GM11168 (cell line): ENCODE measurements at regions not wholly inside any gene's neighbourhood (a gene's known extent, or its start where the extent isn't known, plus 50 kb on each side); places are given as distances from the start of the nearest gene placed in this dataset.

Experiments
- in situ Hi-C: fragments of 300-500 bp; cut with MboI; formaldehyde crosslinking; loops from one replicate; pipeline ENCODE4 v1.12.0; 2022; ENCODE audit warnings: low sequenced_read_pairs; ENCODE audit not compliant: unreplicated experiment

DNA sequence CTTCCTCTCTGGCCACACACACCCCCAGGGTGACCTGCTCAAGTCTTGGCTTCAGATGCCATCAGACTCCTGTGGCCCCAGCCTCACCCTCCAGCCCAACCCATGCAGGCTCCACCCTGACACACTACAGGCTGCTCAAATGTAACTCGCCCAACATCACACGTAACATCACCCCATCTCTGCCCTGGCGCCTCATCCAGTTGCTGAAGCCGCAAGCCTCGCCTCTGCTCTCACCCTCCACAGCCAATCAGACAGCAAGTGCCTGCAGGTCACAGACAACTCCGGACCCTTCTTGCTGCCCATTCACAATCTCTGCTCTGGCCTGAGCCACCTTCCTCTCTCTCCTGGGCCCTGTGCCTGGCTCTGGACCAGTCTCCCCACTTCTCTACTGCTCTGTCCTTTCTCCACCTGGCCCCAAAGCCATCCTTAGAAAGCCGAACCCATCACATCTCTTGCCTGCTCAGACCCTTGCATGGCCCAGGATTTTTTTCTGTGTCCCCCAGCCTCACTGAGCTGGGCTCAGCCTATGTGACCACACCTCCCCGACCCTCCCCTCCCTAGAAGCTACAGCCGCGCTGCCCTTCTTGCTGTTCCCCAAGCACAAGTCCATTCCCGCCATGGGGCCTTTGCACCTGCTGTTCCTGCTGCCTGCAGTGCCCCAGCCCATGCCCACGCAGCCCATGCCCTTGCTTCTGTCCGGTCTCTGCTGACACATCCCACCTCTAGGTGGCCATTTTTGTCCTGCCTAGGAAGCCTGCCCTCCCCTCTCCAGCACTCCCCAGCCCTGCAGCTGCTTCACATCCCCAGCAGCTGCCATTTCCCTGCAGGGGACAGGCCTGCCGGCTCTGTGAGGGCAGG lies 333.9 kb downstream of the CTTN start:
- in situ Hi-C loops, result no loop called here

DNA sequence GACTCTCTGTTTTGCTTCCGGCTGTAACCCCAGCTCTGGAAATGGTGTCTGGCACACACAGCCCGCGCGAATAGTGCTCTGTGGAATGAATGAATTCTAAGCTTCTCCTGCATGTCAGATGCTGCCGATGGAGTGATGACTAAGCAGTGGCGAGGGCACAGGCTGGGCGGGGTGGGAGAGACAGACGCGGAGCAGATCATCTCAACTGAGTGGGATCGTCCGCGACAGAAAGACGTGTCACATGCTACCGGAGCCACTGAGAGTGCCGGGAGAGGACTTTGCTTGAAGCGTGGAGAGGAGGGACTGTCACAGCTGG lies 334.5 kb downstream of the CTTN start:
- in situ Hi-C loops, result no loop called here

DNA sequence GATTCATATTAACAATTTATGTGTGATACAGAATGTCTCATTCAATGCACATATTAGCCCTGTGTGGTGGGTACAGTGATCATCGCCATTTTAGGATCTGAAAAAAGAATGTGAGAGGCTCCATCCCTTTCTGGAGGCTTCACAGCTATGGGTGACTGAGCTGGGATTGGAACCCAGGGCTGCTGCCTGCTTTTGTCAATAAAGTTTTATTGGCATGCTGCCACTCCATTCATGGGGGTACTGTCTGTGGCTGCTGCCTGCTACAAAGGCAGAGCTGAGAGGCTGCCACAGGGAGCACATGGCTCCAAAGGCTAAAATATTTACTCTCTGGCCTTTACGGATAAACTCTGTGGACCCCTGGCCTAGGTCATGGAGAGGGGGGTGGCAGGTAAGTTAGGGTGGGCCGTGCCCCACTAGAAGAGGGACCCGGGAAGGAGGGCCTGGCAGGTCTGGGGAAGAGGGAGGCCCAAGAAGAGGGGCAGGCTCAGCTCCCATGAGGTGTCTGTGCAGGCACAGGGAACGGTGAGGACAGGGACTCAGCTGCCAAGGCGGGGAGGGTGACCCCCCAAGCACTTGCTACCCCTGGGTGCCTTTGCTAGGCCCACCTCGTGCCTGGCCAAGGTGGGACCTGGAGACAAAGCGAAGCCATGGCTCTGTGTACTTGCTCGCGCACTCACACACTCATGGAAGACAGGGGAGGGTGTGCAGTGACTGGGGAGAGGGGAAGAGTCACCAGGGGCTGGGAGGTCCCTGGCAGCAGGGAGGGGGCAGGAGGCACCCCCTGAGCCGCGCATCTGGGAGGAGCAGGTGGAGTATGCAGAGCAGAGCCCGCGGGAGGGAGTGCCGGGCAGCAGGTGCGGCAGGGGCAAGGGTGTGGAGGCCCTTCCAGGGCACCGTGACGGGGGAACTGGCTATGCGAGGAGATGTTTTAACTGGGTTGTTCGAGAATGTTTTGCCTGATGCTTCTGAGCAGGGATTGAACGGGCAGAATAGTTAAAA lies 335.3 kb downstream of the CTTN start:
- in situ Hi-C loops, result no loop called here

DNA sequence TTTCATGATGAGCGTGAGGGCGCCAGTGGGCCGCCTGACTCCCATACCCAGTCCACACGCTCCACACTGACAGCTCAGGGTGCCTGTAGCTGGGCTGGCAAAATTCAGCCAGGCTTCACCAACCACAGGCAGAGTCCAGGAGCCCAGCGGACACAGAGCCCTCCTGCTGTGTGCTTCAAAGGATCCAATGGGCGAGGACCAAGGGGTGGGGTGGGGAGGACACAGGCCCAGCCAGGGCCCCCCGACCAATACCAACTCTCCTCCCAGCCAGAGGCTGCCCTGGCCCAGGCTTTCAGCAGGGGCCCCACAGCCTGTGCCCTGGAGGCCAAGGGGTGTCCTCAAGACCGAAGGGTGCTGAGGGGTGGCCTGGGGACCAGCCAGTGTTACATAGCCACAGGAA lies 336.1 kb downstream of the CTTN start:
- in situ Hi-C loops, result no loop called here

DNA sequence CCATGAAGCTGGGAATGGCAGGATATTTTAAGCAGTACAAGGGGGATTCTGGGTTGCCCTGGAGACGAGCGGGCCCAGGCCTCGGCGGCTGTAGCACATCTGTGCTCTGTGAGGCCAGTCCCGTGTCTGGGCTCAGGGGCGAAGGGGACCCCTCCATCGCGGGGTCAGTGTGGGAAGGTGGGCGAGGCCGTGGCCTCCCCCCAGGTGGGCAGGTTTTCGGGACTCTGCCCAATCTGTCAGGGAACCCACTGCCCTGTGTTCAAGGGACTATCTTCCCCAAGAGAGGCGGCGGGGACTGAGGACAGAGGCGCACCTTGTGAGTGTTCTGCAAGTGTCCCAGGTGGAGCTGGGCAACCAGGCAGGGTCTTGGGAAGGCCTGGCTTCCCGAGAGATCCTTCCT lies 336.6 kb downstream of the CTTN start:
- in situ Hi-C loops, result no loop called here

DNA sequence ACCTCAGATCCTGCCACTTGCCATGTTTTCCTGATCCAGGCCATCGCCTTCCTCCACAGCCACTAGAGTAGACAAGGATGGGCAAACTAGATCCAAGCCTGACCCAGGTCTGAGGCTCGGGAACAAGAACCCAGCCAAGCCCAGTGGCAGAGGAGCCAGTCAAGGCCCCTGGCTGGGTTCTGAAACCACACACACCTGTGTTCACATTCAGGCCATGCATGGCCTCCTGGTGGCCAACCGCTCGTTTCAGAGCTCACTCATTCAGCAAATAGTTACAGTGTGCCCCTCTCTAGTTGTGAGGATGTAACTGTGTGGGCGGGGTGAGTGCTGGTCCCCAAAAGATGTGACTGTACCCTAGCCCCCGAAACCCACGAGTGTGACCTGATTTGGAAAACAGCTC lies 337.6 kb downstream of the CTTN start:
- in situ Hi-C loops, result no loop called here

DNA sequence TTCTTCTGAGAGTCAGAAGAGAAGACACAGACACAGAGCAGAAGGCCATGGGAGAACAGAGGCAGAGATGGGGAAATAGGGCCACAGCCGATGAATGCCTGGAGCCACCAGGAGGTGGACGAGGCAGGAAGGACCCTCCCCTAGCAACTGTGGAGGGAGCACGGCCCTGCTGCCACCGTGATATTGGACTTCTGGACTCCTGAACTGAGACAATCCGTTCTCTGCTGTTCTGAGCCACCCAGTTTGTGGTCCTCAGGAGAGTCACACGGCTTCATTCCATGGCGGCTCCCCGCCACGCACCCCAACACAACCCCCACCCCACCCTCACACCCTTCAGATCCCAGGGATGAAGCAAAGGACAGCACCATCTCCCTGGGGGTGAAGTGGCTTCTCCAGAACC lies 338.1 kb downstream of the CTTN start:
- in situ Hi-C loops, result no loop called here

DNA sequence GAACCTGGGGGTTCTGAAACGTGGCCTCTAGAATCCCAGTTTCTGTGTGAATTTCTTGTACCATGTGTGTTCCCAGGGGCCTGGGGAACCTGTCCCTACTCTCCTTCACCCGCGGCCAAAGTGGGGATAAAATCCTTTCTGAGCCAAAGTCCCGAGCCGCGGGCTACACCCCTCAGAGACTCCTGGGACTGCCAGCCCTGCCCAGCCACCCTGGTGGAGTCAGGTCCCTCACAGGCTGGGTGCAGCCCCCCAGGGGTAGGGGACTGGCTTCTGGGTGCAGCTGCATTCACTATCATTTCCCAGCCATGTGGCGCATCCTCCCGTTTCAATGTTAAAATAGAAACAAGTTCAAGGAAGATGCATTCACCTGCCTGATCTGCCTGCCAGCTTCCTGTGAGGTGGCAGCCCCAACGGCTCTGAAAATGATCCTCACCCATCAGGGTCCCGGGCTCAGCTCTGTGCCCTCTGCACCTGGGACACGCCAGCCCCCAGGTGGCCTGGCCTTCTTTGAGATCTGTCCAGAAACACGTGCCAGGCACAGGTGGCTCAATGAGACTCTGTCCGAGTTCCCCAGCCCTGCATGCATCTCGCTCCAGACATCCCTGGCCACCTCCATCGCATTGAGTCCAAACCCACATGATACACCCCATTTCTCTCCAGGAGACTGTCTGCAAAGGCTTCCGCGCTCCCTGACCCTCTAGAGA lies 338.8 kb downstream of the CTTN start:
- in situ Hi-C loops, result no loop called here

DNA sequence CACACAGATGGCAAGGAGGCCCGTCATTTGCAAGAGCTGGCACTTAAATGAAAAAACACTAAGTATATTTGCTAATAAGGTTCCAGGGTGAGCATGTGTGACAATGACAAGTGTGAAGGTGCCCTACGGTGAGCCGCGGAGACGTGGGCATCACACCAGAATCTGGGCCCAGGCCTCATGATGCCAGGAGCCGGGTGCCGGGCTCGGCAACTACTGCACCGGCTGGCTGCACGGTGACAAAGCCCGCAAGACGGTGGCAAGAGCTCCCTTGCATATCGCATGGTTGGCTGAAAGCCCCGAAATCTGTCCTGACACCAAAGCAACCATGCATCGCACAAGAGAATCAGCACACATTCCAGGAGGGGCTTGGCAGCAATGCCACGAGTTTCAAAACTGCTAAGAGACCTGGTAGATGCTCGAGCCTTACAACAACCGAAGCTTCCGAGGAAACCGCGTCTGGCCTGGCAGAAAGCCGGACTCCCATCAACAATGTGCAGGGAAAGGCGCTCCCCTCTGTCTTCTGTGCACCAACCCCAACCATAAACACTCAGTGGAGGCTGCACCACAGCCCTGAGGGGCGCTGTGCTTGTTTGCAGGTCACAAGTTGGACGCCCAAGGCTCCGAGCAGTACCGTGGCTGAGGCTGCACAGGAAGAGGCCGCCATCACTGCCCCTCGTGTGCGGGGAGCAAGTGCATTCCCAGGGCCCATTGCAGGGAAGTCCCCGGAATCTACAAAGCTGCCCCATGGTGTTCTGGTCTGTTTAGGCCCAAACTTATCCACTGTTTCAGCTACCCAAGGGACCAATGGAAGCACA lies 339.7 kb downstream of the CTTN start:
- in situ Hi-C loops, result no loop called here

DNA sequence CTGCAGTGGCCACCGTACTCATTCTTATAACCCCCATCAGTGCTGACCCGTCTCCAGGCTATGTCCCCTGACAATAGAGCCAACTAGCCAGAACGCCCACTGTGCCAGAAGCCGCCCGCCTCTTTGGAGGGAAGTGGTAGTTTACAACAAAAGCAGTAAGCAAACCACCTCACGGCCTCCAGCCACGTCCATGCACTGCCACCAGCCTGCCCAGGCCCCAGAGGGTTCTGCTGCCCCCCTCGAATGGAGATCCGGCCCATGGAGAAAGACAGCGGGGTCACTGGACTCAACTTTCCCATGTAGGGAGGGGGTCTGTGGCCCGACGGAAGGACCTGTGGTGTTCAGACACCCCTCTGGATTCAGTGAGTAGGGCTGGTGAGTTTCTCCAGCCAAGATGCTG lies 340.3 kb downstream of the CTTN start:
- in situ Hi-C loops, result no loop called here

DNA sequence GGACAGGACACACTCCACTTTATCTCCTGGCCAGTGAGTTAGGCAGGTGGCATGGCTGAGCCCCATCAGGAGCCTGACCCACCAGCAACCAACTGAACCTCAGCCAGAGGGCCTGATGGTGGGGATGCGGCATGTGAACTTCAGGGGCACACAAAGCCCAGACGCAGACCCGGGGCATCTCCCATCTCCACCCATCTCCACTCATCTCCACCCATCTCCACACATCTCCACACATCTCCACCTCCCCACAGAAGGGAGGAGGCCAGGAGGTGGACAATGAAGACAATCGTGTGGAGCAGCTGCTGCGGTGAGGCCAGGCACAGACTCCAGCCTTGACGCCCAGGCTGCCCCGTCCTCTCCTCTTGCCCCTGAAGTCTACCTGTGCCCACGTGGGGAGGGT lies 340.8 kb downstream of the CTTN start:
- in situ Hi-C loops, result no loop called here

DNA sequence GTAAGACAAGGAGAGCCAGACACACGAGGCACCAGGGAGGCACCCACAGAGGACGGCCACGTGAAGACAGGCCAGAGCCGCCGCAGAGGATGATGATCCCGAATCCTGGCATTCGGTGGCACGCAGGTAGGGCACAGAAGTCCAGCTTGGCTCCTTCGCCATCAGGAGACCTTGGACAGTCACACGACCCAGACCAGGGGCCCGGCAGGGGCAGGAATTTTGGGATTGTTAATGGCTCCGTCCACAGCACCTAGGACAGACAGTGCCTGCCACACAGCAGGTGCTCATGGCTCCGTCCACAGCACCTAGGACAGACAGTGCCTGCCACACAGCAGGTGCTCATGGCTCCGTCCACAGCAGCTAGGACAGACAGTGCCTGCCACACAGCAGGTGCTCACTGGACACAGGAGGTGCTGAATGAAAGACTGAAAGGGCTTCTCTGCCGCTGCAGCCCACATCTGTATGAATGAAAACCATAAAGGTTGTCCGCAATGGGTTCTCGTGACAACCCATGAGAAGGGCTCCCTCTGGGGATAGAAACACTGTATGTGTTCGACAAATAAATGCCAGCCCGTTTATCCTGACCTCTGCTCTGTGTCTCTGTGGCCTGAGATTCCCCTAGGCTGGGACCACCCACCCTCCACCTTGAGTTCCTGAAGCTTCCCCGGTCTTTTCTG lies 341.6 kb downstream of the CTTN start:
- in situ Hi-C loops, result no loop called here

DNA sequence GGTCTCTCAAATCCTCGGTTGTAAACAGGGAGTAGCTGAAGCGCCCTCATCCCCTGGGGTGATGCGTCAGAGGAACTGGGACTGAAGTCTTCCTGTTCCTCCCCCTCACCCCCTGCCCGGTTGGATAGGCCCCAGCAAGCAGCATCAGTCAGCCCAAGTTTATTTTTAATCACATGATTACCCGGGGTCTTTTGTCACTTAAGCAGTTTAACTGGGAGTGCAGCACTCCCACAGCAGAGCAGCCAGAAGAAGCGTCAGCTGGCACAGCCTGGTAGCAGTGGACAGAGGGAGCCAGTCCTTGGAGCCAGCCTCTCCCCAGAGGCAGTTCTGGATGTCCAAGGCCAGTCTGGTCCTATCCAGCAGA lies 342.1 kb downstream of the CTTN start:
- in situ Hi-C loops, result no loop called here

DNA sequence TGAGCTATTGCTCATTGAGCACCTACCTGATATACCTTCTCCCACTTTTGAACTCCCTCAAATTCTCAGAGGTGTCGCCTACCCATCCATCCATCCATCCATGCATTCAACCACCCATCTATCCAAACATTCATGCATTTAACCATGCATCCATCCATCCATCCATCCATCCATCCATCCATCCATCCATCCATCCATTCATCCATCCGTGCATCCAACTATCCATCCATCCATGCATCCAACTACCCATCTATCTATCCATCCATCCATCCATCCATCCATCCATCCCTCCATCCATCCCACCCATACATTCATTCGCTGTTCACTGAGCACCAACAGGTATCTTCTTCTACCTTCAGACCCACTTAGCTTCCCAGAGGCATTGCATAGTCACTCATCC lies 342.8 kb downstream of the CTTN start:
- in situ Hi-C loops, result no loop called here

DNA sequence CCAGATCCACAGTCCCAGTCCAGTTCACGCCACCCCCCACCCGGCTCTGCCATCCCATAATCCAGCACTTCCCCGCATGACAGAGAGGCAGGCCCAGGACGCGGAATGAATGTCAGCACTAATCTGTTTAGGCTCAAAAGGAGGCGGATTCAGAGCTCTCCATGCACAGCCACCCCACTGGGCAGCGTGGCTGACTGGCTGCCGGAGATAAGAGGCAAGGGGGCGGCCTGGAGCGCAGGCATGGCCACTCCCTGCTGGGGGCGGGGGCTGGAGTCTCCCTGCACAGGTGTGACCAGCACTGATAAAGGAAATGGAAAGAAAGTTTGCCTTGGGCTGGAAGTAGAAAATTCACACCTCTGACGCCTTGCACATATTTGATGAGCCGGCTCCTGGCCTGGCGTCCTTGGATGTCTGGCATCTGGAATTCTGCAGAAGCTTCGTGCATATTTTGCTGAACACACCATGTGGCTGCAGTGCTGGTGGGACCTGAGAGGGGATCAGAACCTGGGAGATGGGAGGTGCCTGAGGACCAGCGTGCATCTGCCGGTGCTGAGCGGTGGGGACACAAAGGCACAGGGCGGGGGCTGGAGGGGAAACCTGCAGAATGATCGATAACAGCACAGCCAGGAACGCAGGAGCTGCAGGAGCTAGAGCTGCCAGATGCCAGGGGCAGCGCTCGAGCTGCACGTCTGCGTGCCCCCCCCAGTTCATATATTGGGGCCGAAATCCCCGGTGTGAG lies 344.4 kb downstream of the CTTN start:
- in situ Hi-C loops, result no loop called here

DNA sequence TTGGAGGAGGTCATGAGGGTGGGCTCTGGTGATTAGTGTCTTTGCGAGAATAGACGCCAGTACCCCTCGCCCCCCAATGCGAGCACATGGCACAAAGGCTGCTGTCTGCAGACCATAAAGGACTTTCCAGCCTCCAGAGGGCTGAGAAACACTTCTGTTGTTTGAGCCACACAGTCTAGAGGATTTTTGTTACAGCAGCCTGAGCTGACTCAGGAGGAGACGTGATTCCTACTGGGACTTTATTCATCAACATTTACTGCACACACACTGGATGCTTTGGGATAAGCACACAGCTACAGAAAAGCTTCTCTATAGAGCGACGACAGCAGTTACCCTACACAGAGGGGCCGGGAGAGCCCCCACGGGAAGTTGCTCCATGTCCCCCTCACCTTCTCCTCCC lies 345.0 kb downstream of the CTTN start:
- in situ Hi-C loops, result no loop called here

DNA sequence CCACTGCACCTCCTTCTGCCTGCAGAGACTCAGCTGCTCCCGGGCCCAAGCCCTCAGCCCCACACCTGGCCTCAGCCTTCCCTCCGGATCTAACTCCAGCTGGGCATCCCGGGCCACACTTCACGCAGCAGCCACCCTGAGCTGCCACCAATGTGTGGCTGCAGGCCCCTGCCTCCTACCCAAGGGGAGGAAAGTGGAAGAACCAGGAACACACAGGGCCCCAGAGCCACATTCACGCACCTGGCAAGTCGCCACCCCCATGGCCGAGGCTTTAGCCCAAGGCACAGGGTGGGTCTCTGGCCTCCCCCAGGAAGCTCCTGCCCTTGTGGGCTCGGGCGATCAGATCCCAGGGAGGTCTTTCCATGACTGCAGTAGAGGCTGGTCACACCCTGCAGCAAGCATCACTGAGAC lies 345.6 kb downstream of the CTTN start:
- in situ Hi-C loops, result no loop called here

DNA sequence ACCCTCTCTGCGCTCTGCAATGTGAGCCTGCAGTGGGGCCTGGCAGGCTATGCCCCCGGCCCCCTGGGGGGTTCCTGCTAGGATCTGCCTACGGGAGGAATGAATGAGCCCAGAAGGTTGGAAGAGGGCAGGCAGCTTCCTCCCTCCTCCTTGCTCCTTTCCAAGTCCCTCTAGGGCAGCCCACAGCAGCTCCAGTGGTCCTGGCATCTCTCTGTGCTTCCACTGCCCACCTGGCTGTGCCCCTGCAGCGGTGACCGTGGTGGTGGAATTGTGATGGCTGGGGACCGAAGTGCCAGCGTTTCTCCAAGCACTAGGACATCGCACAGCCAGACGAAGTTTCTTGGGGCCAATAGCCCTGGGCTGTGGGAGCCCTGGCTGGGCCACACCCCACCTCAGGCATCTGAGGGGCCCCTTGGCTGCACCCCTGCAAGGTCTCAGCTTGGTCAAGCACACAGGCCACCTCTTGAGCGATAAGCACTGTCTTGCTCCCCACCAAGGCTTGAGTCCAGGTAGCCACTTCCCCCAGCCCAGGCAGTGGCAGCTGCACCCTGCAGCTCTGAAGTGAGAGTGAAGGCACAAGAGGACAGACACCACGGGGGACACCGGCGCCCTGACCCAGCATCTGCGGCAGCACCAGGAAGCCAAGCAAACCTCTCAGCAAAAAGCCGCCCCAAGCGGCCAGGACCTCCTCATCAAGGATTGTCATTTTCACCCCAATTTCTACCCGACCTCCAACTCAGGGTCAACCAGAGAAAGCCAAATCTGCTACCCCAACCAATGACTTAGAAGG lies 346.3 kb downstream of the CTTN start:
- in situ Hi-C loops, result no loop called here
